AG10803 (cell line): ENCODE measurements at regions not wholly inside any gene's neighbourhood (a gene's known extent, or its start where the extent isn't known, plus 50 kb on each side); places are given as distances from the start of the nearest gene placed in this dataset.
"Not testable (repeated sequence)": the region's sequence is repeated elsewhere in the genome, so short reads cannot be mapped to it uniquely, and the experiment has no call there.

ENCODE experiments used
- DNase-seq: peaks from one replicate; pipeline ENCODE4 v3.0.0; 2010; ENCODE audit warnings: low read depth
- H3K4me3 ChIP-seq: 2 replicates; pipeline ENCODE4 v1.5.1; 2011; ENCODE audit warnings: mild to moderate bottlenecking, low read length, control low read depth
- TF ChIP-seq, protein P1 (sequence below): conservative IDR thresholded peaks from 2 replicates; pipeline ENCODE4 v1.5.1; 2011; ENCODE audit warnings: mild to moderate bottlenecking, low read length, control low read depth, inconsistent platforms

DNA sequence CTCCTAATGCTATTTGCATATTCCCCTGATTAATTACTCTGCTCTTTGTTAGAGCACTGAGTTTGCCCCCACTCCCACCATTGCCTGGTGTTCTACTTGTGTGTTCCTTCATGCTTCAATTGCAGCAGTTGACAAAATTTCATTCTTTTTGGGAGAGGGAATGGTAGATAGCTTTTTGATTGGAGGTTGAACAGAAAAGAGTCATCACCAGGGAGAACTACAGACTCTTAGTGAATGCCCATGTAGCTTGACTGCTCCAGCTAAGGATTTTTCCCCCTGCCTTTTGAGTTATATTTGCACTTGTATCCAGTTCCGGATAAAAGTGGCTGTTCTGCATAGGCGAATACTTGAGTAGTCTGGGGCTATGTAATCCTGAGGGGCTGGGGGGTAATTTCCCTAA is 183.9 kb downstream of the ETNK1 start:
- DNase-seq = no peak
- H3K4me3 ChIP-seq = no peak overlapping the region
- TF ChIP-seq, protein P1, sequence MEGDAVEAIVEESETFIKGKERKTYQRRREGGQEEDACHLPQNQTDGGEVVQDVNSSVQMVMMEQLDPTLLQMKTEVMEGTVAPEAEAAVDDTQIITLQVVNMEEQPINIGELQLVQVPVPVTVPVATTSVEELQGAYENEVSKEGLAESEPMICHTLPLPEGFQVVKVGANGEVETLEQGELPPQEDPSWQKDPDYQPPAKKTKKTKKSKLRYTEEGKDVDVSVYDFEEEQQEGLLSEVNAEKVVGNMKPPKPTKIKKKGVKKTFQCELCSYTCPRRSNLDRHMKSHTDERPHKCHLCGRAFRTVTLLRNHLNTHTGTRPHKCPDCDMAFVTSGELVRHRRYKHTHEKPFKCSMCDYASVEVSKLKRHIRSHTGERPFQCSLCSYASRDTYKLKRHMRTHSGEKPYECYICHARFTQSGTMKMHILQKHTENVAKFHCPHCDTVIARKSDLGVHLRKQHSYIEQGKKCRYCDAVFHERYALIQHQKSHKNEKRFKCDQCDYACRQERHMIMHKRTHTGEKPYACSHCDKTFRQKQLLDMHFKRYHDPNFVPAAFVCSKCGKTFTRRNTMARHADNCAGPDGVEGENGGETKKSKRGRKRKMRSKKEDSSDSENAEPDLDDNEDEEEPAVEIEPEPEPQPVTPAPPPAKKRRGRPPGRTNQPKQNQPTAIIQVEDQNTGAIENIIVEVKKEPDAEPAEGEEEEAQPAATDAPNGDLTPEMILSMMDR = no peak

DNA sequence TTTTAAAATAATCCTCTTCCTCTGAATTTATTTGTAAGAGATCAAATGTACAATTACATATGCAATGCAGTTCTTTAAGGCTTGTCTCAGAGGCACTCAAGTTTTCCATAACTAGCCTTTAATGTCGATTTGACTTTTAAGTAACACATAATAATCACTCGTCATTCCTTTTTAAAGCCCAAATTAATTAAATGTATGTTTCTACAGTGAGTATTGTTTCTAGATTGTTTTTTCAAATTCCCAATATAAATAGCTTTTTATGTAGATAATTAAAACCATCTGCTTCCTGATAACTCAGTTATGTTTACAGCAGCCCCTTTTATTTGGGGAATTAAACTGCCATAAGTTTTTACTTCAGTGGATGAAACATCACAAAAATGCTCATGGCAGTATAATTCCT is 185.1 kb downstream of the ETNK1 start:
- DNase-seq = no peak
- TF ChIP-seq, protein P1 = no peak
- no peak overlapping the region for H3K4me3 ChIP-seq

DNA sequence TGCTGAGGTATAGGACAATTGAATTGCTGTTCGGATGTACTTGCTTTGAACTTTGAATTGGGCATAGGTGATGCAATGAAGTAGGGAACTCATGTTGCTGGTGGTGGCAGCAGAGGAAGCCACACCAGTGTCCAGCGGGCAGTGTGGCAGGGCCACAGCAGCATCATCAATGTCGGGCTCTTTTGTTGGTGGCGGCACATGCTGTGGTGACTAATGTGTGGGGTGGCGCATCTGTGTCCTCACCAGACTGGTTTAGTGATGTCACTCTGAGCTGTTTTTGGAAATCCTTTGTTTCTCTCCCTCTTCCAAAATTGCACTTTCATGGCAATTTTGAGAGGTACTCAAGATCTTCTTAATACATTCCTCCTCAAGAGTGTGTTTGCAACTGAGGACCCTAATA is 187.6 kb downstream of the ETNK1 start:
- no peak for DNase-seq
- no peak overlapping the region for H3K4me3 ChIP-seq
- TF ChIP-seq, protein P1 = no peak

DNA sequence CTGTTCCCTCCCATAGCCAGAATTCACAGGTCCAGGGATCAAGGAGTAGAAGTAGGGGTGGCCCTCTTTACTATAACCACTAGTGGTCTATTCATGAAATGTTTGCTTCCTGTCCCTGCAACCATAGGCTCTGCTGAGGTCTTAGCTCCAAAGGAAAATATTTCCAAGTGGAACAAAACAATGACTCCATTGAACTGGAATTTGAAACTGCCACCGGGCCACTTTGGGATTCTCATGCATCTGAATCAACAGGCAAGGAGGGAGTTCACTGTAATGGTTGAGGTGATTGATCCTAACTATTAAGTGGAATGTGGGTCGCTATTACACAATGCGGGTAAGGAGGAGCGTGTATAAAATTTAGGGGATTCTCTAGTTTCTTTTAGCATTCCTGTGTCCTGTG is 197.0 kb downstream of the ETNK1 start:
- TF ChIP-seq, protein P1 = no peak
- DNase-seq = no peak
- H3K4me3 ChIP-seq = no peak overlapping the region

DNA sequence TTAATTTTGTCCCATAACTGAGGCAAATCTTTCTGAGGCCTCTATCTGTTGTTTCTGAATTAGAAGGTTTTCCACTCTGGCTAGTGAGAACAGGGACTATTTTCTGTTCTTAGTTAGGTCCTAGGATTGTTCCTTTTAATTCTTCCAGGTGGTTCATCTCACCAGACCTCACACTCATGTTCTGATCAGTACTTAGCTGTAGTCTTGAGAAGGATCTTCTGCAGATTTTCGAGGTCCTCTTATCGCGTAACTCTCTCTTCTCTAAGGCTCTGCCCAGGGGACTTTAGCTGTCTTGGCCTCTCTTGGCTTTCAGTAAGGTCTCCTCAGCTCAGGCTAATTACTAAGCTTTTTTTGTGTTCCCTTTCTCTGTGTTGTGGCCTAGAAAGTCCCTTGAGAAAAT is 201.1 kb downstream of the ETNK1 start:
- TF ChIP-seq, protein P1 = no peak
- no peak for DNase-seq
- H3K4me3 ChIP-seq = no peak overlapping the region

DNA sequence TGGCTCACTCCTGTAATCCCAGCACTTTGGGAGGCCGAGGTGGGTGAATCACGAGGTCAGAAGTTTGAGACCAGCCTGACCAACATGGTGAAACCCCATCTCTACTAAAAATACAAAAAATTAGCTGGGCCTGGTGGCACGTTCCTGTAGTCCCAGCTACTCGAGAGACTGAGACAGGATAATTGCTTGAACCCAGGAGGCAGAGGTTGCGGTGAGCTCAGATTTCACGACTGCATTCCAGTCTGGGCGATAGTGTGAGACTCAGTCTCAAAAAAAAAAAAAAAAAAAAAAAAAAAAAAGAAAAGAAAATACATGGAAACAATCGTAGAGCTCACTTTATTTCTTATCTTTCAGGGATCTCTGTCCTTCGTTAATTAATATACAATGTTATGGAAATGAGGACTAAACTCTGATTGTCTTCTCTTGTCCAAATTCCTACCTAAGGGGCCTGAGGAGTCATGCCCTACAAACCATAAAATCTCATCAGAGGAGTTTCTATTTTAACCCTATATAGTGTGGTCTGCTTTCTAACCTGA is 201.5 kb downstream of the ETNK1 start:
- not testable (repeated sequence) for DNase-seq, H3K4me3 ChIP-seq

DNA sequence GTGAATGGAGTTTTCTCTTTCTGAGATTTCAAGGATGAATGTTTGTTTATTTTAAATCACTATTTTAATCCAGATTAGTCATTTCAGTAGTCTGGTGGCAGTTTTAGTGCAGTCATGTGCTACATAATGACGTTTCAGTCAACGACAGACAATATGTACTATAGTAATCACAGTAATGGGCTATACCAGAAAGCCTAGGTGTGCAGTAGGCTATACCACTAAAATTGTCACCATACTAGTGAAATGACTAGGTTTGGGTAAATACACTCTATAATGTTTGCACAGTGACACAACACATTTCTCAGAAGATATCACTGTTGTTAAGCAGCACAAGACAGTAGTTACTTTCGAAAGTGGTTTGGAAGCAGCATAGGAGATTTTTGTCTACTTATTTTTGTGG is 203.1 kb downstream of the ETNK1 start:
- no peak overlapping the region for H3K4me3 ChIP-seq
- TF ChIP-seq, protein P1 = no peak
- DNase-seq = no peak

DNA sequence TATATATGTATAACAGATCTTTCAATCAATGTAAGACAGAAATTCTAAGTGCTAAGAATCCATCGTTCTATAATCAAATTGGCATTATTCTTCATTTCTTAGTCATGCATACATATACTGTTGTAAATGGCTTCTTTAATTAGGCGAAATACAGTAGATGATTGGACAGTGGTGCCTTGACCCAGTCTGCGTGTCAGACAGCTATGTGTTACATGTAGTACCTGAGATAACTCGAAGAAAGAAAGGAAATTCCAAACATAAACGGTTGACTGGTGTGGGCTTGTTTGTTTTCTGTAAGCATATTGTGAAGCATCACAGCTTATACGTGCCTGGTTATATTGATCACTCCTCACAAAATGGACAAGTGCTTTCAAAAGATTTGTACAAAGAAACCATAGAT is 210.5 kb downstream of the ETNK1 start:
- TF ChIP-seq, protein P1 = no peak
- DNase-seq = no peak

More for the DNA sequence above, 210.5 kb downstream of the ETNK1 start:
- no peak overlapping the region for H3K4me3 ChIP-seq
